GM12878 (cell line): ENCODE measurements at regions not wholly inside any gene's neighbourhood (a gene's known extent, or its start where the extent isn't known, plus 50 kb on each side); places are given as distances from the start of the nearest gene placed in this dataset.
"Not testable (repeated sequence)": the region's sequence is repeated elsewhere in the genome, so short reads cannot be mapped to it uniquely, and the experiment has no call there.

Source experiments
- ATAC-seq: fragments of 200-7000 bp; cut with Tn5 transposase; 3 replicates; pipeline ENCODE4 v1.9.1; 2020; ENCODE audit warnings: mild to moderate bottlenecking, moderate library complexity
- BruUV-seq: library from RNA; stranded (reverse); fragments of 400-500 nt; replicated peaks from 2 replicates; lab custom pipeline; 2021; lab: Mats Ljungman, UMichigan
- CTCF ChIA-PET: fragments of 300-600 bp; sonication (Branson Sonifier 250); formaldehyde crosslinking; extraction: SDS; loops from one replicate; lab custom pipeline; 2021; ENCODE audit warnings: inconsistent platforms; lab: Yijun Ruan, JAX
- POLR2A ChIA-PET: fragments of 350-600 bp; formaldehyde crosslinking; extraction: SDS; loops from one replicate; lab custom pipeline; 2021; ENCODE audit warnings: inconsistent platforms; lab: Charles Lee
- RAD21 ChIA-PET: fragments of 300-600 bp; sonication (Branson Sonifier 250); formaldehyde crosslinking; loops from one replicate; lab custom pipeline; 2023; ENCODE audit warnings: antibody characterized with exemption; ENCODE audit not compliant: unreplicated experiment; lab: Charles Lee
- SMC1A ChIA-PET: fragments of 300-600 bp; sonication (Branson Sonifier 250); formaldehyde crosslinking; loops from one replicate; lab custom pipeline; 2023; ENCODE audit not compliant: unreplicated experiment, uncharacterized antibody; lab: Charles Lee
- DNase-seq: peaks from one replicate; pipeline ENCODE4 v3.0.0-alpha.2; 2011; ENCODE audit warnings: low read depth, low spot score
- FAIRE-seq: peaks from 3 replicates; lab custom pipeline; 2011; peaks lifted over from hg19 to GRCh38; lab: Jason Lieb, UNC
- H2AFZ ChIP-seq: 2 replicates; pipeline ENCODE4 v1.6.0; 2011; ENCODE audit warnings: low read depth, low read length, control low read depth; ENCODE audit not compliant: control insufficient read depth
- H3K27ac ChIP-seq: 2 replicates; pipeline ENCODE4 v1.5.1; 2011; ENCODE audit warnings: control low read depth; ENCODE audit not compliant: control insufficient read depth, insufficient read depth
- H3K27me3 ChIP-seq, 2 experiments: replicated peaks in 1 of 2; 2 replicates each; pipeline versions ENCODE4 v1.6.0 to v1.6.1; 2011; ENCODE audit warnings: low read length in 1 of 2; ENCODE audit not compliant: control insufficient read depth in 2 of 2, insufficient read depth in 2 of 2
- H3K36me3 ChIP-seq, 2 experiments: 2 replicates each; pipeline ENCODE4 v1.5.1; 2011; ENCODE audit warnings: low read length in 1 of 2; ENCODE audit not compliant: control insufficient read depth in 2 of 2, insufficient read depth in 2 of 2
- H3K4me1 ChIP-seq: 2 replicates; pipeline ENCODE4 v1.6.1; 2011; ENCODE audit warnings: mild to moderate bottlenecking, low read length, moderate library complexity, mixed read lengths; ENCODE audit not compliant: control insufficient read depth, insufficient read depth
- H3K4me2 ChIP-seq: 2 replicates; pipeline ENCODE4 v1.6.0; 2011; ENCODE audit warnings: control low read depth; ENCODE audit not compliant: control insufficient read depth, insufficient read depth
- H3K4me3 ChIP-seq: fragments of 200-600 bp; sonication (generic); 2 replicates; pipeline ENCODE4 v1.5.1; 2016
- H3K79me2 ChIP-seq: 2 replicates; pipeline ENCODE4 v1.6.0; 2011; ENCODE audit warnings: low read length; ENCODE audit not compliant: control insufficient read depth, insufficient read depth
- H3K9ac ChIP-seq: 2 replicates; pipeline ENCODE4 v1.8.0; 2011; ENCODE audit warnings: low read length, control low read depth, mixed read lengths; ENCODE audit not compliant: control insufficient read depth, insufficient read depth
- H3K9me3 ChIP-seq: replicated peaks from 3 replicates; pipeline ENCODE4 v1.5.1; 2011; ENCODE audit warnings: mild to moderate bottlenecking, low read length; ENCODE audit not compliant: control insufficient read depth, insufficient read depth
- H4K20me1 ChIP-seq: 2 replicates; pipeline ENCODE4 v1.6.0; 2011; ENCODE audit not compliant: control insufficient read depth, insufficient read depth
- CBX5 ChIP-seq: sonication (generic); IDR thresholded peaks from 2 replicates; pipeline ENCODE4 v1.6.1; 2016; ENCODE audit warnings: low read depth, moderate library complexity, mild to moderate bottlenecking, inconsistent platforms
- DPF2 ChIP-seq: fragments of 450-650 bp; IDR thresholded peaks from 2 replicates; pipeline ENCODE4 v1.6.1; 2017; ENCODE audit warnings: mild to moderate bottlenecking
- GATAD2B ChIP-seq: fragments of 450-650 bp; conservative IDR thresholded peaks from 2 replicates; pipeline ENCODE4 v1.6.1; 2017; ENCODE audit warnings: low read depth, mild to moderate bottlenecking, moderate library complexity
- POLR2AphosphoS2 ChIP-seq: IDR thresholded peaks from 2 replicates; pipeline ENCODE4 v1.6.1; 2011; ENCODE audit warnings: low read depth, mild to moderate bottlenecking, low read length, improper control_type of control experiment, moderate library complexity
- SMAD1 ChIP-seq: fragments of 450-650 bp; IDR thresholded peaks from 2 replicates; pipeline ENCODE4 v1.6.1; 2018; ENCODE audit warnings: mild to moderate bottlenecking, low read depth; ENCODE audit not compliant: partially characterized antibody
- TCF7 ChIP-seq: IDR thresholded peaks from 2 replicates; pipeline ENCODE4 v1.6.1; 2014; ENCODE audit warnings: antibody characterized with exemption, borderline replicate concordance
- ZBTB33 ChIP-seq: fragments of 450-650 bp; IDR thresholded peaks from 2 replicates; pipeline ENCODE4 v1.6.1; 2017; ENCODE audit warnings: mild to moderate bottlenecking
- WGBS: methylation state at CpG from one replicate; pipeline ENCODE4 v1.1.6; 2016; ENCODE audit warnings: low lambda C conversion rate; ENCODE audit not compliant: insufficient replicate concordance, insufficient coverage; ENCODE audit errors: missing lambda C conversion rate; 5-methylcytosine and 5-hydroxymethylcytosine counted together
- in situ Hi-C: fragments of 300-500 bp; cut with MboI; formaldehyde crosslinking; loops from 9 replicates; pipeline ENCODE4 v1.14.3; 2018; ENCODE audit warnings: mixed read lengths
- intact Hi-C: fragments of 100-400 bp; cut with micrococcal nuclease; formaldehyde crosslinking; loops from one replicate; pipeline ENCODE4 v1.14.2; 2022; ENCODE audit not compliant: unreplicated experiment

- TF ChIP-seq SMAD1 (no peak), GATAD2B (no peak), TCF7 (no peak), POLR2AphosphoS2 (no peak), DPF2 (no peak)
These were observed 77.0 kb upstream of the SPOPL start (continued) for GRCh38 chr2:138424436-138425140.

- 70% methylated on average over 5 of the region's 5 CpGs for WGBS
- BruUV-seq, H3K4me2 ChIP-seq, H3K4me1 ChIP-seq, H3K9ac ChIP-seq, in situ Hi-C loops, H3K9me3 ChIP-seq, RAD21 ChIA-PET, FAIRE-seq, H3K27me3 ChIP-seq, H3K79me2 ChIP-seq, CTCF ChIA-PET, SMC1A ChIA-PET, DNase-seq, H3K27ac ChIP-seq, H2AFZ ChIP-seq, intact Hi-C loops, H3K4me3 ChIP-seq, H4K20me1 ChIP-seq, H3K36me3 ChIP-seq, POLR2A ChIA-PET, ATAC-seq: not testable (repeated sequence)
- peak; percentile 42; the same call in 1 of the 2 replicates for TF ChIP-seq CBX5
- TF ChIP-seq ZBTB33, result peak; percentile 80; the same call in 1 of the 2 replicates
These were observed 75.5 kb upstream of the SPOPL start for GRCh38 chr2:138426116-138426515.
